Fibroblast of lung (primary cell): ENCODE measurements at regions not wholly inside any gene's neighbourhood (a gene's known extent, or its start where the extent isn't known, plus 50 kb on each side); places are given as distances from the start of the nearest gene placed in this dataset.

Experiments
- EZH2 ChIP-seq: IDR thresholded peaks from 2 replicates; pipeline ENCODE4 v1.5.1; 2012; ENCODE audit warnings: low read length, control low read depth, mild to moderate bottlenecking; ENCODE audit errors: missing control alignments
- TF ChIP-seq, protein P1 (sequence below), 2 donors: IDR thresholded peaks in 1 of 2; conservative IDR thresholded peaks in 1 of 2; 1 replicate in 1 of 2; 2 replicates in 1 of 2; pipeline ENCODE4 v1.5.1; 2011 to 2012; ENCODE audit warnings: low read length in 2 of 2, control low read depth in 1 of 2, inconsistent platforms in 1 of 2, low read depth in 1 of 2, mild to moderate bottlenecking in 1 of 2

DNA sequence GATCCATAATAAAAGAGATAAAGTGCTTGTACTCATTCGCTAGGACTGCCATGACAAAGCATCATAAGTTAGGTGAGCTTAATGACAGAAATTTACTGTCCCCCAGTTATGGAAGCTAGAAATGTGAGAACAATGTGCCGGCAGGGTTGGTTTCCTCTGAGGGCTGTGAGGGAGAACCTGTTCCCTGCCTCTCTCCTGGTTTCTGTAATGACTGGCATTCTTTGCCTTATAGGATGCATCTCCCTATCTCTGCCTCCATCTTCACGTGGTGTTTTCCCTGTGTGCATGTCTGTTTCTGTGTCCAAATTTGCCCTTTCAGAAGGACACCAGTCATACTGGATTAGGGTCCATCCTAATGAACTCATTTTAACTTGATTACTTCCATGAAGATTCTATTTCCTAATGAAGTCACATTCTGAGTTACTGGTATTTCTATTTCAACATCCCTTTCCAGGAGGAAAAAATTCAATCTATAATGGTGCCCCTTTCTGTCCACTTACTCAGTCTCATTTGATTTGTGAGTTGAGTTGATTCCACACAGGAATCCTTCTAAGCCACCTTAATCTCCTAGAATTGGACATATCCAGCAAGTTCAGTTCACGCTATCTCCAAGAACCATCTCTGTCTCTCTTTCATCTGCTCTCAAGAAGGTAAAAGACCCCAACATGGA is 71.2 kb upstream of the LIPC start:
- TF ChIP-seq, protein P1, sequence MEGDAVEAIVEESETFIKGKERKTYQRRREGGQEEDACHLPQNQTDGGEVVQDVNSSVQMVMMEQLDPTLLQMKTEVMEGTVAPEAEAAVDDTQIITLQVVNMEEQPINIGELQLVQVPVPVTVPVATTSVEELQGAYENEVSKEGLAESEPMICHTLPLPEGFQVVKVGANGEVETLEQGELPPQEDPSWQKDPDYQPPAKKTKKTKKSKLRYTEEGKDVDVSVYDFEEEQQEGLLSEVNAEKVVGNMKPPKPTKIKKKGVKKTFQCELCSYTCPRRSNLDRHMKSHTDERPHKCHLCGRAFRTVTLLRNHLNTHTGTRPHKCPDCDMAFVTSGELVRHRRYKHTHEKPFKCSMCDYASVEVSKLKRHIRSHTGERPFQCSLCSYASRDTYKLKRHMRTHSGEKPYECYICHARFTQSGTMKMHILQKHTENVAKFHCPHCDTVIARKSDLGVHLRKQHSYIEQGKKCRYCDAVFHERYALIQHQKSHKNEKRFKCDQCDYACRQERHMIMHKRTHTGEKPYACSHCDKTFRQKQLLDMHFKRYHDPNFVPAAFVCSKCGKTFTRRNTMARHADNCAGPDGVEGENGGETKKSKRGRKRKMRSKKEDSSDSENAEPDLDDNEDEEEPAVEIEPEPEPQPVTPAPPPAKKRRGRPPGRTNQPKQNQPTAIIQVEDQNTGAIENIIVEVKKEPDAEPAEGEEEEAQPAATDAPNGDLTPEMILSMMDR (conservative IDR thresholded peaks at IDR 0.05 in 1 of 2, IDR thresholded peaks at IDR 0.05 in 1 of 2; ENCODE audit: low read depth in 1 of 2, low read length in 2 of 2) = no peak
- TF ChIP-seq EZH2 = no peak
